ENCODE measurements at regions not wholly inside any gene's neighbourhood (a gene's known extent, or its start where the extent isn't known, plus 50 kb on each side); places are given as distances from the start of the nearest gene placed in this dataset.

GRCh38 chr1:195697130-195697529 is 911.1 kb downstream of the KCNT2 start:
- TF ChIP-seq CTCF (IDR thresholded peaks at IDR 0.05), result no peak
- no peak for TF ChIP-seq POLR2A (IDR thresholded peaks at IDR 0.05)
- no peak overlapping the region for H3K27ac ChIP-seq
- no peaks in the 10 kb centered on the region for H3K36me3 ChIP-seq
- no peaks in the 10 kb centered on the region for H3K4me1 ChIP-seq
- no peaks in the 10 kb centered on the region for H3K27me3 ChIP-seq
- DNase-seq (no peak), ATAC-seq (no peak)
- H3K4me3 ChIP-seq, result no peak overlapping the region
- intact Hi-C loops (cut with DNase I), result no loop called here
- WGBS, 4 donors, result 82 to 93% (median 86%) methylated on average over 2 of the region's 2 CpGs
- H3K9me3 ChIP-seq, result peaks cover 0 to 12% (median 0%) of the 10 kb centered on the region in 12 donors

- WGBS, 4 donors, result 52 to 66% (median 60%) methylated on average over 3 of the region's 3 CpGs
- ATAC-seq (no peak), DNase-seq (no peak)
- Histone ChIP-seq H3K36me3 (no peaks in the 10 kb centered on the region), H3K4me1 (no peaks in the 10 kb centered on the region), H3K9me3 (no peaks in the 10 kb centered on the region), H3K4me3 (no peak overlapping the region), H3K27me3 (no peaks in the 10 kb centered on the region), H3K27ac (no peak overlapping the region)
- TF ChIP-seq CTCF (IDR thresholded peaks at IDR 0.05) (no peak), POLR2A (IDR thresholded peaks at IDR 0.05) (no peak)
- intact Hi-C loops (cut with DNase I), result no loop called here
Observed at GRCh38 chr1:195686764-195687163, 921.5 kb downstream of the KCNT2 start.

GRCh38 chr1:195664628-195665027 is 943.6 kb downstream of the KCNT2 start:
- intact Hi-C loops (cut with DNase I), result loop anchor here in 1 of 10 donors (10.0 kb wide), 1 partner anchor 60 kb away; no protein-coding TSS in a partner anchor
- TF ChIP-seq CTCF (IDR thresholded peaks at IDR 0.05), result no peak
- TF ChIP-seq POLR2A (IDR thresholded peaks at IDR 0.05), result no peak
- H3K36me3 ChIP-seq, result no peaks in the 10 kb centered on the region
- no peak overlapping the region for H3K4me3 ChIP-seq
- DNase-seq, result no peak
- H3K9me3 ChIP-seq, result peaks cover 0 to 7% (median 0%) of the 10 kb centered on the region in 12 donors
- no peaks in the 10 kb centered on the region for H3K27me3 ChIP-seq
- H3K4me1 ChIP-seq, result no peaks in the 10 kb centered on the region
- WGBS, 4 donors, result 83 to 95% (median 87%) methylated on average over 1 of the region's 1 CpG
- no peak overlapping the region for H3K27ac ChIP-seq
- no peak for ATAC-seq

- intact Hi-C loops (cut with DNase I), result loop anchor here in 1 of 10 donors (10.0 kb wide), 1 partner anchor 61 kb away; no protein-coding TSS in a partner anchor
- H3K4me1 ChIP-seq, result no peaks in the 10 kb centered on the region
- H3K4me3 ChIP-seq, result no peak overlapping the region
- DNase-seq (no peak), ATAC-seq (no peak)
- WGBS, 4 donors, result 59 to 81% (median 70%) methylated on average over 4 of the region's 4 CpGs
- no peaks in the 10 kb centered on the region for H3K27me3 ChIP-seq
- H3K36me3 ChIP-seq, result no peaks in the 10 kb centered on the region
- H3K27ac ChIP-seq, result no peak overlapping the region
- TF ChIP-seq CTCF (IDR thresholded peaks at IDR 0.05), result no peak
- no peak for TF ChIP-seq POLR2A (IDR thresholded peaks at IDR 0.05)
- H3K9me3 ChIP-seq, result peaks cover 0 to 6% (median 0%) of the 10 kb centered on the region in 12 donors
Observed at GRCh38 chr1:195663549-195664280, 944.5 kb downstream of the KCNT2 start.

Data from heart left ventricle (tissue), 16 donors.